ENCODE measurements at regions not wholly inside any gene's neighbourhood (a gene's known extent, or its start where the extent isn't known, plus 50 kb on each side); places are given as distances from the start of the nearest gene placed in this dataset.

DNA sequence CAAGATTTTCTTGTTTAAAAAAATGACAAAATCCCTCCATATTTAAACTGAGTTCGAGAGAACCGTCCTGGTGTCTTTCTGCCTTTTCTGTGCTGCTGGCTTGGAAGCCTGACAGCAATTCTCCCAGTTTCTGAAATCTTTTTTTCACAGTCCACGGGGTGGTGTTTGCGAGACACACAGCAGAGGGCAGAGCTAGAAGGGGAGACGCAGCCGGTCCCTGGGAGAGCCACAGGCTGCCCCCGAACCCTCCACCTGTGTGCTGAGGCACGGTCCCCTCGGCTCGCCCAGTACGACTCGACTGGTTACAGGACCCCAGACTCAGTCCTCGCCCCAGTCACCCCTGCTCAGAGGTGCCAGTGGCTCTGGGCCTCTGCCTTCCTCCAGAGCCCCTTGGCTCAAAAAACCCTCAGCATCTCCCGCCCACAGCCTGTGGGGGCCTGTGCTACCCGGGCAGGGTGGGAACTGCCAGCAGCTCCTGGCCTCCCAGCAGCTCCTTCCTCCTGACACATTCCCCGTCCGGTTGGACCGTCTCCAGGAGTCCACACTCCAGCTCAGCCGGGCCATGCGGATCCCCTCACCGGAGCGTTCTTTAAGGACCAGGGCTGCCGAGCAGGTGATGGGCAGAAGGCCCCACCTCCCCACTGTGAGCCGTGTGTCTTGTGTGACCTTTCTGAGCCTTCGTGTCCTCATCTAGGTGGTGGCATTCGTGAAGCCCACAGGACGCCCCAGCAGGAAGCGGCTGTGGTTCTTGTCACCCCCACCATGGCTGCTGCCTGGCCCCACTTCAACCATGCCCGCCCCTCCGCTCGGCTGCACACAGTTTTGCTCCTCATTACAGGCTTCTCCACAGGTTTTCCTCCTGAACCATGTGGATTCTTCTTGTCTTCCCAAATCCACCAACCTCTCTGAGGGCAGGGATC lies 52.3 kb upstream of the EN2 start:
- H3K4me3 ChIP-seq (ENCODE audit: low read depth, low read length) = no peak overlapping the region
- TF ChIP-seq, protein P1, sequence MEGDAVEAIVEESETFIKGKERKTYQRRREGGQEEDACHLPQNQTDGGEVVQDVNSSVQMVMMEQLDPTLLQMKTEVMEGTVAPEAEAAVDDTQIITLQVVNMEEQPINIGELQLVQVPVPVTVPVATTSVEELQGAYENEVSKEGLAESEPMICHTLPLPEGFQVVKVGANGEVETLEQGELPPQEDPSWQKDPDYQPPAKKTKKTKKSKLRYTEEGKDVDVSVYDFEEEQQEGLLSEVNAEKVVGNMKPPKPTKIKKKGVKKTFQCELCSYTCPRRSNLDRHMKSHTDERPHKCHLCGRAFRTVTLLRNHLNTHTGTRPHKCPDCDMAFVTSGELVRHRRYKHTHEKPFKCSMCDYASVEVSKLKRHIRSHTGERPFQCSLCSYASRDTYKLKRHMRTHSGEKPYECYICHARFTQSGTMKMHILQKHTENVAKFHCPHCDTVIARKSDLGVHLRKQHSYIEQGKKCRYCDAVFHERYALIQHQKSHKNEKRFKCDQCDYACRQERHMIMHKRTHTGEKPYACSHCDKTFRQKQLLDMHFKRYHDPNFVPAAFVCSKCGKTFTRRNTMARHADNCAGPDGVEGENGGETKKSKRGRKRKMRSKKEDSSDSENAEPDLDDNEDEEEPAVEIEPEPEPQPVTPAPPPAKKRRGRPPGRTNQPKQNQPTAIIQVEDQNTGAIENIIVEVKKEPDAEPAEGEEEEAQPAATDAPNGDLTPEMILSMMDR (IDR thresholded peaks at IDR 0.05; ENCODE audit: insufficient read depth, low read length) = peak; percentile 13
- peak; percentile 22 for DNase-seq (ENCODE audit: low read depth)

DNA sequence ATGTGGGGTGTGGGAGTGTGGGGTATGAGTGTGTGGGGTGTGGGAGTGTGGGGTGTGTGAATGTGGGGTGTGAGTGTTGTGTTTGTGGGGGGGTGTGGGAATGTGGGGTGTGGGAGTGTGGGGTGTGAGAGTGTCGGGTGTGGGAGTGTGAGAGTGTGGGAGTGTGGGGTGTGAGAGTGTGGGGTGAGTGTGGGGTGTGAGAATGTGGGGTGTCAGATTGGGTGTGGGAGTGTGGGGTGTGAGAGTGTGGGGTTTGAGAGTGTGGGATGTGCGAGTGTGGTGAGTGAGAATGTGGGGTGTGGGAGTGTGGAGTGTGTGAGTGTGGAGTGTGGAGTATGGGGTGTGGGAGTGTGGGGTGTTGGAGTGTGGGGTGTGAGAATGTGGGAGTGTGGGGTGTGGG lies 50.1 kb upstream of the EN2 start:
- H3K4me3 ChIP-seq (ENCODE audit: low read depth, low read length) = no peak overlapping the region
- DNase-seq (ENCODE audit: low read depth) = no peak
- TF ChIP-seq, protein P1 (IDR thresholded peaks at IDR 0.05; ENCODE audit: insufficient read depth, low read length) = no peak

All from fibroblast of the aortic adventitia (primary cell).